ENCODE measurements at regions not wholly inside any gene's neighbourhood (a gene's known extent, or its start where the extent isn't known, plus 50 kb on each side); places are given as distances from the start of the nearest gene placed in this dataset.

DNA sequence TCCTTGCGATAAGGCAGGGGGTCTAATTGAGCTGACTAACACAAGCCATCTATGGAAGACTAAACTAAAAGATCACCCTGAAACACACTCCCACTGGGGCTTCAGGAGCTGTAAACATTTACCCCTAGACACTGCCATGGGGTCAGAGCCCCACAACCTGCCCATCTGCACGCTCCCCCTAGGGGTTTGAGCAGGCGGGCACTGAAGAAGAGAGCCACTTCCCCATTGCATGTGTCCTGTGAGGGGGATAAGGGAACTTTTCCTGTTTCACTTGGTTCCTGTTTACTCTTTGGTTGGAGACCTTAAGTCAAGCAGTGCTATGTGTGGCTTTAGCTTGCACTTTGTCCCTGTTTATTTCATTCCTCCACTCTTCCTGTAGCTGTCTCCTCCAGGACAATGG is 1929.5 kb upstream of the CDH9 start:
- Histone ChIP-seq H2BK5ac (ENCODE audit: insufficient read length, low read length) (no peak overlapping the region), H3K9me3 (ENCODE audit: control insufficient read depth, low read depth, low read length) (no peaks in the 10 kb centered on the region), H4K91ac (ENCODE audit: insufficient read length, low read depth, low read length) (no peak overlapping the region), H3K9ac (ENCODE audit: extremely low read depth, insufficient read length, low read length) (no peak overlapping the region), H3K56ac (ENCODE audit: insufficient read length, low read depth, low read length) (no peak overlapping the region), H3K23me2 (ENCODE audit: insufficient read length, low read depth, low read length, poor library complexity, severe bottlenecking) (no peaks in the 10 kb centered on the region), H3K4me1 (ENCODE audit: insufficient read depth, low read length) (no peaks in the 10 kb centered on the region), H2AK5ac (ENCODE audit: insufficient read length, low read length) (no peak overlapping the region), H2BK12ac (ENCODE audit: insufficient read length, low read depth, low read length) (no peak overlapping the region), H3K18ac (ENCODE audit: insufficient read length, low read depth, low read length) (no peak overlapping the region), H2BK120ac (ENCODE audit: low read depth, low read length, poor library complexity, severe bottlenecking) (no peak overlapping the region), H3K27ac (ENCODE audit: insufficient read length, low read depth, low read length) (no peak overlapping the region), H3T11ph (ENCODE audit: low read length) (no peak overlapping the region), H3K4me2 (ENCODE audit: insufficient read depth, insufficient read length, low read length) (no peak overlapping the region), H4K8ac (replicated peaks; ENCODE audit: insufficient read length, low read depth, low read length) (no peak overlapping the region), H2AFZ (ENCODE audit: low read length) (peak overlapping the region; percentile 57), H3K14ac (ENCODE audit: insufficient read depth, low read length) (no peak overlapping the region), H4K5ac (ENCODE audit: insufficient read length, low read depth, low read length) (no peak overlapping the region), H2BK15ac (ENCODE audit: low read depth, low read length) (no peak overlapping the region), H3K4ac (ENCODE audit: low read depth, low read length) (no peak overlapping the region), H2BK20ac (ENCODE audit: low read depth, low read length, poor library complexity, severe bottlenecking) (no peak overlapping the region), H3K79me2 (ENCODE audit: insufficient read depth, low read length) (no peaks in the 10 kb centered on the region), H4K20me1 (ENCODE audit: control insufficient read depth, insufficient read depth, insufficient read length) (no peaks in the 10 kb centered on the region), H3K79me1 (ENCODE audit: insufficient read depth, low read depth, low read length, poor library complexity, severe bottlenecking) (no peaks in the 10 kb centered on the region), H3K23ac (ENCODE audit: insufficient read length, low read depth, low read length) (no peak overlapping the region), H3K27me3 (ENCODE audit: insufficient read depth, low read length) (no peaks in the 10 kb centered on the region)
- TF ChIP-seq, protein P1, sequence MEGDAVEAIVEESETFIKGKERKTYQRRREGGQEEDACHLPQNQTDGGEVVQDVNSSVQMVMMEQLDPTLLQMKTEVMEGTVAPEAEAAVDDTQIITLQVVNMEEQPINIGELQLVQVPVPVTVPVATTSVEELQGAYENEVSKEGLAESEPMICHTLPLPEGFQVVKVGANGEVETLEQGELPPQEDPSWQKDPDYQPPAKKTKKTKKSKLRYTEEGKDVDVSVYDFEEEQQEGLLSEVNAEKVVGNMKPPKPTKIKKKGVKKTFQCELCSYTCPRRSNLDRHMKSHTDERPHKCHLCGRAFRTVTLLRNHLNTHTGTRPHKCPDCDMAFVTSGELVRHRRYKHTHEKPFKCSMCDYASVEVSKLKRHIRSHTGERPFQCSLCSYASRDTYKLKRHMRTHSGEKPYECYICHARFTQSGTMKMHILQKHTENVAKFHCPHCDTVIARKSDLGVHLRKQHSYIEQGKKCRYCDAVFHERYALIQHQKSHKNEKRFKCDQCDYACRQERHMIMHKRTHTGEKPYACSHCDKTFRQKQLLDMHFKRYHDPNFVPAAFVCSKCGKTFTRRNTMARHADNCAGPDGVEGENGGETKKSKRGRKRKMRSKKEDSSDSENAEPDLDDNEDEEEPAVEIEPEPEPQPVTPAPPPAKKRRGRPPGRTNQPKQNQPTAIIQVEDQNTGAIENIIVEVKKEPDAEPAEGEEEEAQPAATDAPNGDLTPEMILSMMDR (conservative IDR thresholded peaks at IDR 0.05) = peak; percentile 47
- no peaks in the 10 kb centered on the region for H3K27me3 Mint-ChIP-seq (ENCODE audit: low read depth)
- peak; percentile 52 for DNase-seq
- H3K4me3 Mint-ChIP-seq = no peak overlapping the region
- WGBS (ENCODE audit: extremely low coverage, insufficient read length, low lambda C conversion rate) = no CpG with 5 or more reads among the region's 3 CpGs
- H3K9me3 Mint-ChIP-seq = no peaks in the 10 kb centered on the region; a peak in 1 of 5 replicates
- no peaks in the 10 kb centered on the region for H3K36me3 Mint-ChIP-seq (ENCODE audit: insufficient read depth in 1 of 3, low read depth in 3 of 3)
- H3K27ac Mint-ChIP-seq = no peak overlapping the region; a peak in 1 of 7 replicates
- H3K4me1 Mint-ChIP-seq = no peaks in the 10 kb centered on the region

Measured in H9 (cell line).